GM18499 (cell line): ENCODE measurements at regions not wholly inside any gene's neighbourhood (a gene's known extent, or its start where the extent isn't known, plus 50 kb on each side); places are given as distances from the start of the nearest gene placed in this dataset.
"Not testable (repeated sequence)": the region's sequence is repeated elsewhere in the genome, so short reads cannot be mapped to it uniquely, and the experiment has no call there.

Experiments used
- ATAC-seq: cut with Tn5 transposase; IDR thresholded peaks from one replicate; pipeline ENCODE4 v1.9.1; 2021; ENCODE audit warnings: moderate number of reproducible peaks; ENCODE audit not compliant: insufficient read depth, unreplicated experiment

GRCh38 chrX:5337160-5337559, 891.5 kb downstream of the NLGN4X start:
- no peak for ATAC-seq

- ATAC-seq: no peak
These were observed 904.1 kb downstream of the NLGN4X start for GRCh38 chrX:5324546-5324945.

GRCh38 chrX:5314148-5314547, 914.5 kb downstream of the NLGN4X start:
- no peak for ATAC-seq

GRCh38 chrX:5307416-5307815, 921.3 kb downstream of the NLGN4X start:
- ATAC-seq: no peak

GRCh38 chrX:5306654-5307121, 922.0 kb downstream of the NLGN4X start:
- ATAC-seq: no peak

- ATAC-seq: no peak
These were observed 923.2 kb downstream of the NLGN4X start for GRCh38 chrX:5305452-5305851.

- ATAC-seq: no peak
These were observed 933.7 kb downstream of the NLGN4X start for GRCh38 chrX:5295004-5295403.

GRCh38 chrX:5290635-5291034, 938.0 kb downstream of the NLGN4X start:
- ATAC-seq: no peak

- ATAC-seq: not testable (repeated sequence)
These were observed 938.7 kb downstream of the NLGN4X start for GRCh38 chrX:5289949-5290348.

GRCh38 chrX:5278908-5279307, 949.8 kb downstream of the NLGN4X start:
- ATAC-seq: no peak

- no peak for ATAC-seq
These were observed 963.3 kb downstream of the NLGN4X start for GRCh38 chrX:5265324-5265850.

- ATAC-seq: no peak
These were observed 978.6 kb downstream of the NLGN4X start for GRCh38 chrX:5250106-5250505.

GRCh38 chrX:5242091-5242790, 986.4 kb downstream of the NLGN4X start:
- no peak for ATAC-seq

GRCh38 chrX:5236749-5237148, 991.9 kb downstream of the NLGN4X start:
- ATAC-seq: no peak

- ATAC-seq: no peak
These were observed 992.6 kb downstream of the NLGN4X start for GRCh38 chrX:5236096-5236495.

- no peak for ATAC-seq
These were observed 994.8 kb downstream of the NLGN4X start for GRCh38 chrX:5233830-5234229.

- no peak for ATAC-seq
These were observed 1008.2 kb downstream of the NLGN4X start for GRCh38 chrX:5220421-5220820.

GRCh38 chrX:5194806-5195205, 1033.9 kb downstream of the NLGN4X start:
- ATAC-seq: no peak

- ATAC-seq: no peak
These were observed 1048.4 kb downstream of the NLGN4X start for GRCh38 chrX:5180135-5180741.

- no peak for ATAC-seq
These were observed 1051.9 kb downstream of the NLGN4X start for GRCh38 chrX:5176766-5177165.

GRCh38 chrX:5163663-5164062, 1065.0 kb downstream of the NLGN4X start:
- no peak for ATAC-seq

- ATAC-seq: no peak
These were observed 1073.4 kb downstream of the NLGN4X start for GRCh38 chrX:5155301-5155700.
